WERI-Rb-1 (cell line): ENCODE measurements at regions not wholly inside any gene's neighbourhood (a gene's known extent, or its start where the extent isn't known, plus 50 kb on each side); places are given as distances from the start of the nearest gene placed in this dataset.

Source experiments
- DNase-seq: peaks from one replicate; pipeline ENCODE4 v3.0.0-alpha.2; 2020
- H3K27ac ChIP-seq: fragments of 250-450 bp; sonication (Bioruptor Pico); 2 replicates; pipeline ENCODE4 v1.5.1; 2020; ENCODE audit warnings: mild to moderate bottlenecking, moderate library complexity
- H3K27me3 ChIP-seq: fragments of 250-450 bp; sonication (Bioruptor Pico); 2 replicates; pipeline ENCODE4 v1.5.1; 2021; ENCODE audit warnings: mild to moderate bottlenecking, low read depth, moderate library complexity; ENCODE audit not compliant: insufficient read depth, severe bottlenecking
- H3K36me3 ChIP-seq: fragments of 250-450 bp; sonication (Bioruptor Pico); 2 replicates; pipeline ENCODE4 v1.5.1; 2020; ENCODE audit warnings: mild to moderate bottlenecking, moderate library complexity
- H3K4me3 ChIP-seq: 2 replicates; pipeline ENCODE4 v1.5.1; 2011; ENCODE audit warnings: low read depth, mild to moderate bottlenecking, control low read depth, low read length
- H3K9me3 ChIP-seq: fragments of 250-450 bp; sonication (Bioruptor Pico); 2 replicates; pipeline ENCODE4 v1.5.1; 2021; ENCODE audit warnings: mild to moderate bottlenecking, moderate library complexity; ENCODE audit not compliant: severe bottlenecking
- TF ChIP-seq, protein P1 (sequence below): IDR thresholded peaks from 2 replicates; pipeline ENCODE4 v1.5.1; 2011; ENCODE audit warnings: low read depth, mild to moderate bottlenecking, control low read depth, inconsistent platforms, low read length

DNA sequence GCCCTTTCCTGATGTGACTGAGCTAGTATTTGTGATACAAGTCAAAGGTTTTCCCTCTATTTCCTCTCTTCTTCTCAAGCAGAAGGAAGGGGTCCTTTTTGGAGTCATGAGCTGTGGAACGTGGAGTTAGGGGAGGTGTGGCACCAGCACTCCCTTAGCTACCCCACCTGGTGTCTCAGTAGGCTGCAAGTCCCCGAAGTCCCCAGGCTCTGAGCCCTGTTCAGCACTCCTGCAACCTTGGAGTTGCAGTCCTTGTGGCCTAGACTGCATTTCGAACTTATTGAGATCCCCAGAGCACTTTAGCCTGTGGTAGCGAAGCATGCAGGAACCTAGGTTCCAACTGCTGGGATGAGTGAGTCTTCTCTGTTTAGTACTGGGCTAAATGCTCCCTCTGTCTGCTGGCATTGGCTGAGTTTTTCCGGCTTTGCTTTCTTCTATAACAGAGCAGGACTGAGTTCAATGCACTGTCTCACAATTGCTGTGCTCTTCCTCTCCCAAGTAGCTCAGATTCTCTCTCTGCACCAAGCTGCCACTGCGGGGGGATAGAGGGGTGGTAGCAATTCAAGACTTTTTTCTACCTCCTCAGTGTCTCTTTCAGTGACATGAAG is 600.7 kb upstream of the CDH9 start:
- no peak for DNase-seq
- Histone ChIP-seq H3K27ac (no peak overlapping the region), H3K9me3 (peaks cover 3% of the 10 kb centered on the region), H3K4me3 (no peak overlapping the region), H3K36me3 (no peaks in the 10 kb centered on the region), H3K27me3 (no peaks in the 10 kb centered on the region)
- TF ChIP-seq, protein P1, sequence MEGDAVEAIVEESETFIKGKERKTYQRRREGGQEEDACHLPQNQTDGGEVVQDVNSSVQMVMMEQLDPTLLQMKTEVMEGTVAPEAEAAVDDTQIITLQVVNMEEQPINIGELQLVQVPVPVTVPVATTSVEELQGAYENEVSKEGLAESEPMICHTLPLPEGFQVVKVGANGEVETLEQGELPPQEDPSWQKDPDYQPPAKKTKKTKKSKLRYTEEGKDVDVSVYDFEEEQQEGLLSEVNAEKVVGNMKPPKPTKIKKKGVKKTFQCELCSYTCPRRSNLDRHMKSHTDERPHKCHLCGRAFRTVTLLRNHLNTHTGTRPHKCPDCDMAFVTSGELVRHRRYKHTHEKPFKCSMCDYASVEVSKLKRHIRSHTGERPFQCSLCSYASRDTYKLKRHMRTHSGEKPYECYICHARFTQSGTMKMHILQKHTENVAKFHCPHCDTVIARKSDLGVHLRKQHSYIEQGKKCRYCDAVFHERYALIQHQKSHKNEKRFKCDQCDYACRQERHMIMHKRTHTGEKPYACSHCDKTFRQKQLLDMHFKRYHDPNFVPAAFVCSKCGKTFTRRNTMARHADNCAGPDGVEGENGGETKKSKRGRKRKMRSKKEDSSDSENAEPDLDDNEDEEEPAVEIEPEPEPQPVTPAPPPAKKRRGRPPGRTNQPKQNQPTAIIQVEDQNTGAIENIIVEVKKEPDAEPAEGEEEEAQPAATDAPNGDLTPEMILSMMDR = no peak

GRCh38 chr5:27619982-27620381 is 581.6 kb upstream of the CDH9 start:
- TF ChIP-seq, protein P1 = no peak
- H3K27me3 ChIP-seq = no peaks in the 10 kb centered on the region
- DNase-seq = peak; percentile 11

GRCh38 chr5:27612161-27612560 is 573.8 kb upstream of the CDH9 start:
- TF ChIP-seq, protein P1 = no peak
- H3K36me3 ChIP-seq = no peaks in the 10 kb centered on the region
- no peak overlapping the region for H3K4me3 ChIP-seq
- no peaks in the 10 kb centered on the region for H3K27me3 ChIP-seq
- no peak for DNase-seq
- no peak overlapping the region for H3K27ac ChIP-seq
- no peaks in the 10 kb centered on the region for H3K9me3 ChIP-seq

More at GRCh38 chr5:27619982-27620381, 581.6 kb upstream of the CDH9 start:
- Histone ChIP-seq H3K36me3 (no peaks in the 10 kb centered on the region), H3K27ac (no peak overlapping the region), H3K9me3 (no peaks in the 10 kb centered on the region), H3K4me3 (no peak overlapping the region)

GRCh38 chr5:27608992-27609391 is 570.6 kb upstream of the CDH9 start:
- TF ChIP-seq, protein P1 = no peak
- no peaks in the 10 kb centered on the region for H3K9me3 ChIP-seq
- H3K36me3 ChIP-seq = no peaks in the 10 kb centered on the region
- H3K27me3 ChIP-seq = no peaks in the 10 kb centered on the region
- no peak for DNase-seq
- no peak overlapping the region for H3K27ac ChIP-seq
- H3K4me3 ChIP-seq = no peak overlapping the region

DNA sequence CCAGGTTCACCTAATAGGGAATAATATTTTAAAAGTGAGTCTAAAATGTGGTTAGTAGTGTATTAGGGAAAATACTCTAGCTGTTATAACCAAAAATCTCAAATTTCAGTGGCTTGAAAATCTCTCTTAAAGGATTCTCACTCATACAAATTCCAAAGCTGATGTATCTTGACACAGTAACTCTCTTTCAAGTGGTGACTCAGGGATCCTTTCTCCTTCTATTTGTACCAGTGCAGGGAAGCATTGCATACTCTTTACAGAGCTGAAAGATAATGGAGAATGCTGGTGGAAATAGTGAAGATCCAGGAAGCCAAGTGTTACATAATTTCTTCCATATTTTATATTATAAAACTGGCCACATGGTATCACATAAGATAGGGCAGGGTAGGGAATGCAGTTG is 560.2 kb upstream of the CDH9 start:
- H3K4me3 ChIP-seq = no peak overlapping the region
- H3K36me3 ChIP-seq = no peaks in the 10 kb centered on the region
- no peak for DNase-seq
- H3K9me3 ChIP-seq = no peaks in the 10 kb centered on the region
- H3K27ac ChIP-seq = no peak overlapping the region
- TF ChIP-seq, protein P1 = no peak
- H3K27me3 ChIP-seq = no peaks in the 10 kb centered on the region

DNA sequence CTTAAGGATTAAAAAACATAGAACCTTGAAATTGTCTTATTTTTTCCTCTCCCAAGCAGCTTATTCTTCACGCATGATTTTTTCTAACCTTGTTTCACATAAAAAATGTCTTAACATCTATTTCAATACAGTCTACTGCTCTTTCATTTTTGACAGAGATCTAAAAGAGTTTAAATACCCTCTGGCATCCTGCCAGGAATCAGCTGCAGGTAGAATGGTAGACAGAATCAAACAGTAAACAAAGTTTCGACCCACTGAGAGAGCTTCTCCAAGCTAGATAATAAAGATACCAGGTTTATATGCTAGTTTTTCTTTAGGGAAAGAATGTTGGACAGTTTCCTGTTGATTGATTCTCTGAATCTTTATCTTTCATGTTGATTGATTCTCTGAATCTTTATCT is 555.8 kb upstream of the CDH9 start:
- Histone ChIP-seq H3K36me3 (no peaks in the 10 kb centered on the region), H3K9me3 (no peaks in the 10 kb centered on the region), H3K27me3 (no peaks in the 10 kb centered on the region), H3K4me3 (no peak overlapping the region), H3K27ac (no peak overlapping the region)
- no peak for DNase-seq
- TF ChIP-seq, protein P1 = no peak
